ENCODE measurements at regions not wholly inside any gene's neighbourhood (a gene's known extent, or its start where the extent isn't known, plus 50 kb on each side); places are given as distances from the start of the nearest gene placed in this dataset.

GRCh38 chr7:68206946-68207485 lies 1210.4 kb downstream of the TYW1 start:
- TF ChIP-seq CTCF (IDR thresholded peaks at IDR 0.05) (no peak), POLR2A (IDR thresholded peaks at IDR 0.05) (no peak), EP300 (IDR thresholded peaks at IDR 0.05) (no peak)

Data from ovary (tissue), 3 donors.